ENCODE measurements at regions not wholly inside any gene's neighbourhood (a gene's known extent, or its start where the extent isn't known, plus 50 kb on each side); places are given as distances from the start of the nearest gene placed in this dataset.
A peak's percentile ranks its signal among the peaks of the same experiment; 100 is the strongest.

DNA sequence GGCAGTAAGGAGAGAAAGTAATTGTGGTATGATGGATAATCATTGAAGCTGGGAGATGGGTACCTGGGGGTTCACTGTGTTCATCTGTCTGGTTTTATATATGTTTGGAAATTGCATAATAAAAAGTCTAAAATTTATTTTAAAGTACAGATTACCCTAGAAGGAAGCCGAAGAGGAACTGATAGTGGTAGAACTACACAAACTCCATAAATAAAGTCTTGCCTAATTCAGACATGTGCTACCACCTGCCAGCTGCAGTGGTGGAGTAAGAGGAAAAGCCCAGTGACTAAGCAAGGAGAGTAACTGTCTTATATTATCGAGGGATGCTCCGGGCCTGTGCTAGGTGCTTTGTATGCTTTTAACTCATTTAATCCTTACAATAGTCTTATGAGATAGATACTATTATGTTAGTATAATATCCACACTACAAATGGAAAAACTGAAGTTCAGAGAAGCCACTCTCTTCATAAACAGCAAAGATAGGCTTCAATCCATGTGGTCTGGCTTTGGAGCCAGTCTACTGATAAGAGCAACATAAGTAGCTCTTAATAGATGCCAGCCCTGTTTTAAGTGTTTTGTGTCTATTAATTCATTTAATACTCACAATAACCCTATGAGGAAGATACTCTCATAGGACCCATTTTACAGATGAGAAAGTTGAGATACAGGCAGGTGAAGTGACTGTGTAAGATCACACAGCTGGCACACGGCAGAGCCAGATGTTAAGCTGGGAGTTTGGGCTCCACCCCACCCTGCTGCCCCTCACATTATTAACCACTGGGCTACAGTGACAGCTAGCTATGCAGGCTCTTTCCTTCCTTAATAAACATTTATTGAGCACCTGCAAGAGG lies 56.8 kb upstream of the HNRNPU start:
- Histone ChIP-seq H3K4me3 (ENCODE audit: low read depth in 1 of 2, low read length in 2 of 2) (no peak overlapping the region), H3K27ac (ENCODE audit: low read depth, low read length) (no peak overlapping the region), H3K36me3 (ENCODE audit: control insufficient read depth in 1 of 2, insufficient read depth in 2 of 2, low read length in 2 of 2) (no peaks in the 10 kb centered on the region), H3K9me3 (ENCODE audit: control insufficient read depth in 1 of 2, low read length in 2 of 2) (no peaks in the 10 kb centered on the region), H3K27me3 (ENCODE audit: control insufficient read depth in 1 of 2, insufficient read depth in 2 of 2, low read length in 2 of 2) (no peaks in the 10 kb centered on the region), H3K4me1 (ENCODE audit: control insufficient read depth in 1 of 2, insufficient read depth in 2 of 2, low read length in 2 of 2) (peaks cover 0 to 6% of the 10 kb centered on the region in 2 donors), H3K9ac (ENCODE audit: low read depth in 1 of 2, low read length in 2 of 2) (no peak overlapping the region)

DNA sequence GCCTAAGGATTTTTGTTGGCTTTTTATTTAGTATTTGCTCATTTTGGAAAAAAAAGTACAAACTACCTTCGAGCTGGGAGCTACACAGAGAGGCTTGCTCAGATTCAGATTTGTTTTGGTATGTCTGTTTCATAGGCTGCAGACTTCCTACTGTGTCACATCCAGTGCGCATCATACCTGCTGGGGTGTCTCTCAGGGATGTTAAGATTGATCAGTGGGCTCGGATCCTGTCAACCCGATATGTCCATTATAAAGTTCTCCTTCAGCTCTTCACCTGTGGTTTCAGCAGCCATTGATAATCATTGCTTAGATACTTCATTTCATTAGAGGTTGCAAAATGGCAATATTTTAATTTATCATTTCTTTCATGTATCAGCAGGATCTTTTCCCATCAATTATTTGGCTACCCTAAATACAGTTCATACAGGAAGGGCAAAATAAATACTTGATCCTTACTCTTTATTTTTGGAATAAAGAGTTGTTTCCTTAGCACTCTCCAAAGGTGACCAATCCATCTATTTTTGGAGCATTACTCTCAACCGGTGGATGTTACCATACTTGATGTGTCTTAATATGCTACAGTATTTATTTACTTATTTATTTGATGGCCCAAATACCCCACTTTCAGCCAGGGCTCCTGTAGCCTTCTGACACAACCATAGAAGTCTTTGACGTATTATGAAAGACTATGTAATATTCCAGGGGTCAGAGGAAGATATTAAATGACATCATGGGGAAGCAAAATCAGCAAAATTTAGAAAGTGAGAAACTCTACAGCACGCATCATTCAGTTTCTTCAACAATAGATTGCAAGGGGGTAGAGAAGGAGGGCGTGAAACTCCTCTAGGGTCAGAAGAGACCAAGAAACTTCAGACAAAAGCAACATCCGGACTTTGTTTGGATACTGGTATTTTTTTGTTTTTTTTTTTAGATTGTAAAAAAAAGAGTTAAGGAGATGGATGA lies 55.3 kb upstream of the HNRNPU start:
- Histone ChIP-seq H3K4me3 (ENCODE audit: low read depth in 1 of 2, low read length in 2 of 2) (peak overlapping the region; percentile 73 to 87), H3K9ac (ENCODE audit: low read depth in 1 of 2, low read length in 2 of 2) (peak overlapping the region; percentile 46 to 59), H3K36me3 (ENCODE audit: control insufficient read depth in 1 of 2, insufficient read depth in 2 of 2, low read length in 2 of 2) (no peaks in the 10 kb centered on the region), H3K9me3 (ENCODE audit: control insufficient read depth in 1 of 2, low read length in 2 of 2) (no peaks in the 10 kb centered on the region), H3K27me3 (ENCODE audit: control insufficient read depth in 1 of 2, insufficient read depth in 2 of 2, low read length in 2 of 2) (no peaks in the 10 kb centered on the region), H3K4me1 (ENCODE audit: control insufficient read depth in 1 of 2, insufficient read depth in 2 of 2, low read length in 2 of 2) (peaks cover 0 to 6% of the 10 kb centered on the region in 2 donors), H3K27ac (ENCODE audit: low read depth, low read length) (no peak overlapping the region)

GRCh38 chr1:244918421-244919319 lies 54.3 kb upstream of the HNRNPU start:
- H3K4me3 ChIP-seq (ENCODE audit: low read depth in 1 of 2, low read length in 2 of 2) = peak overlapping the region; percentile 73 to 87
- H3K36me3 ChIP-seq (ENCODE audit: control insufficient read depth in 1 of 2, insufficient read depth in 2 of 2, low read length in 2 of 2) = no peaks in the 10 kb centered on the region
- no peaks in the 10 kb centered on the region for H3K27me3 ChIP-seq (ENCODE audit: control insufficient read depth in 1 of 2, insufficient read depth in 2 of 2, low read length in 2 of 2)
- no peak overlapping the region for H3K27ac ChIP-seq (ENCODE audit: low read depth, low read length)
- H3K4me1 ChIP-seq (ENCODE audit: control insufficient read depth in 1 of 2, insufficient read depth in 2 of 2, low read length in 2 of 2) = peaks cover 0 to 6% of the 10 kb centered on the region in 2 donors
- H3K9me3 ChIP-seq (ENCODE audit: control insufficient read depth in 1 of 2, low read length in 2 of 2) = no peaks in the 10 kb centered on the region
- H3K9ac ChIP-seq (ENCODE audit: low read depth in 1 of 2, low read length in 2 of 2) = peak overlapping the region; percentile 46 to 59

- H3K36me3 ChIP-seq (ENCODE audit: control insufficient read depth in 1 of 2, insufficient read depth in 2 of 2, low read length in 2 of 2) = no peaks in the 10 kb centered on the region
- peaks cover 0 to 6% of the 10 kb centered on the region in 2 donors for H3K4me1 ChIP-seq (ENCODE audit: control insufficient read depth in 1 of 2, insufficient read depth in 2 of 2, low read length in 2 of 2)
- H3K9ac ChIP-seq (ENCODE audit: low read depth in 1 of 2, low read length in 2 of 2) = no peak overlapping the region
- H3K4me3 ChIP-seq (ENCODE audit: low read depth in 1 of 2, low read length in 2 of 2) = no peak overlapping the region
- H3K27me3 ChIP-seq (ENCODE audit: control insufficient read depth in 1 of 2, insufficient read depth in 2 of 2, low read length in 2 of 2) = no peaks in the 10 kb centered on the region
- H3K27ac ChIP-seq (ENCODE audit: low read depth, low read length) = no peak overlapping the region
- H3K9me3 ChIP-seq (ENCODE audit: control insufficient read depth in 1 of 2, low read length in 2 of 2) = no peaks in the 10 kb centered on the region
Measured at GRCh38 chr1:244917073-244917670, 52.8 kb upstream of the HNRNPU start.

- Histone ChIP-seq H3K36me3 (ENCODE audit: control insufficient read depth in 1 of 2, insufficient read depth in 2 of 2, low read length in 2 of 2) (no peaks in the 10 kb centered on the region), H3K9me3 (ENCODE audit: control insufficient read depth in 1 of 2, low read length in 2 of 2) (no peaks in the 10 kb centered on the region), H3K27ac (ENCODE audit: low read depth, low read length) (no peak overlapping the region), H3K27me3 (ENCODE audit: control insufficient read depth in 1 of 2, insufficient read depth in 2 of 2, low read length in 2 of 2) (no peaks in the 10 kb centered on the region), H3K9ac (ENCODE audit: low read depth in 1 of 2, low read length in 2 of 2) (no peak overlapping the region), H3K4me3 (ENCODE audit: low read depth in 1 of 2, low read length in 2 of 2) (no peak overlapping the region), H3K4me1 (ENCODE audit: control insufficient read depth in 1 of 2, insufficient read depth in 2 of 2, low read length in 2 of 2) (peaks cover 0 to 6% of the 10 kb centered on the region in 2 donors)
Measured at GRCh38 chr1:244915736-244916135, 51.4 kb upstream of the HNRNPU start.

DNA sequence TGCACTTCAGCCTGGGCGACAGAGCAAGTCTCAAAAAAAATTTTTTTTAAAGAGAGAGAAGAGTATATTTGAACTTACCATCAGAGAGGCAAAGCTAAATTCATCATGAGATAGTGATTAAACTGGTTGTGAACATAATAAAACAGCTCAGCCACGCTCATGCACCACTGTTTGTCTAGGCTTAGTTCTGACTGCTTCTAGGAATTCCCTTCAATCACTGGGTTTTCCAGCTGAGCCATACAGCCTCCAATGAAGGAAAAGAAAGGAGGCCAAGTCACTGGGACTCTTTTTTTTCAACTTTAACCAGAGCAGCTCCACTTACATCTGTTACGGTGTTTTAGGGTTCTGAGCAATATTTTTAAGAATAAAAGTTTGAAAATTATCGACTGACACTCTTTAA lies 50.4 kb upstream of the HNRNPU start:
- Histone ChIP-seq H3K9ac (ENCODE audit: low read depth in 1 of 2, low read length in 2 of 2) (no peak overlapping the region), H3K27me3 (ENCODE audit: control insufficient read depth in 1 of 2, insufficient read depth in 2 of 2, low read length in 2 of 2) (no peaks in the 10 kb centered on the region), H3K4me1 (ENCODE audit: control insufficient read depth in 1 of 2, insufficient read depth in 2 of 2, low read length in 2 of 2) (peaks cover 0 to 6% of the 10 kb centered on the region in 2 donors), H3K27ac (ENCODE audit: low read depth, low read length) (no peak overlapping the region), H3K36me3 (ENCODE audit: control insufficient read depth in 1 of 2, insufficient read depth in 2 of 2, low read length in 2 of 2) (no peaks in the 10 kb centered on the region), H3K4me3 (ENCODE audit: low read depth in 1 of 2, low read length in 2 of 2) (no peak overlapping the region), H3K9me3 (ENCODE audit: control insufficient read depth in 1 of 2, low read length in 2 of 2) (no peaks in the 10 kb centered on the region)
